GM12801 (cell line): ENCODE measurements at regions not wholly inside any gene's neighbourhood (a gene's known extent, or its start where the extent isn't known, plus 50 kb on each side); places are given as distances from the start of the nearest gene placed in this dataset.

Experiments
- CTCF ChIP-seq: IDR thresholded peaks from one replicate; pipeline ENCODE4 v1.5.1; 2011; ENCODE audit warnings: control low read depth; ENCODE audit not compliant: insufficient read length; ENCODE audit errors: extremely low read depth

GRCh38 chr13:105846923-105847322 is 688.5 kb downstream of the EFNB2 start:
- TF ChIP-seq CTCF: no peak

GRCh38 chr13:105841286-105841685 is 694.2 kb downstream of the EFNB2 start:
- TF ChIP-seq CTCF: no peak

GRCh38 chr13:105838231-105838630 is 697.2 kb downstream of the EFNB2 start:
- no peak for TF ChIP-seq CTCF

- TF ChIP-seq CTCF: no peak
These were observed 704.6 kb downstream of the EFNB2 start for GRCh38 chr13:105830821-105831220.

- TF ChIP-seq CTCF: no peak
These were observed 708.2 kb downstream of the EFNB2 start for GRCh38 chr13:105827111-105827809.

- no peak for TF ChIP-seq CTCF
These were observed 710.4 kb downstream of the EFNB2 start for GRCh38 chr13:105825071-105825470.

- TF ChIP-seq CTCF: no peak
These were observed 714.1 kb downstream of the EFNB2 start for GRCh38 chr13:105821337-105821736.
